Kidney tubule cell (primary cell): ENCODE measurements at regions not wholly inside any gene's neighbourhood (a gene's known extent, or its start where the extent isn't known, plus 50 kb on each side); places are given as distances from the start of the nearest gene placed in this dataset.

Source experiments
- DNase-seq: peaks from one replicate; pipeline ENCODE4 v3.0.0-alpha.2; 2018; ENCODE audit warnings: low spot score

DNA sequence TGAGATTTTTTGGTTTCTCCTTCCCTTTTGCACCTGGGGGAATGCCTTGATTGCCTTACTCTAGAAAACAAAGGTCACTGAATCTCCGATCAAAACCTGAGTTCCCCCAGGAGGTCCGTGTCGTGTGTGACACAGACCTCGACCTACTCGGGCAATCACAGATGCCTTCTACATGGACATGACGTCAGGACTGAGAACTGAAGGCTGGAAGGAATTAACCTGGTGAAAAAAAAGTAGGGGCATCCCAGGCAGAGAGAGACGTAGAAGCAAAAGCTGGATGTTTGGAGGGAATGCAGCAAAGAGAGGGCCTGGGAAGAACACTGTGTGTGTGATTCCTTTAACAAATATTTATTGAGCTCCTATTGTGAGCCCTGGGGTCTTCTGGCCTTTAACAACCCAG lies 178.0 kb downstream of the PRDM2 start:
- DNase-seq: no peak

DNA sequence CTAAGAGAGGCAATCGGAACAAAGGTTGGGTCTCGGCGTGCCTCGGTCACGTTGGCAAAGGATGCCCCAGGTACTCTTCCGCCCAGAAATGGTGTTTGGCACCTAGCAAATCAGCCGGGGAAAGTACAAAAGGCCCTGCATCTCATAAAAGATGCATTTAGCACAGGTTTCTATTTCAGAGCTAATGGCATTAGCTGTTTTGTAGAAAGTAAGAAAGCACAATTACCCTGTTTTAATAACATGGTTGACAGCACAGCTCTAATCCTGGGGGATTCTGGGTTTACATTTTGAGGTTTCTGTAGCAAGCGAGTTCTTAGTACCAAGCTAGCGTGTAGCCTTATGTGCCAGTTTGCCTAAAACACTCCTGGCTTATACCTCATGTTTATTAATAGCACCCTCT lies 178.5 kb downstream of the PRDM2 start:
- no peak for DNase-seq

DNA sequence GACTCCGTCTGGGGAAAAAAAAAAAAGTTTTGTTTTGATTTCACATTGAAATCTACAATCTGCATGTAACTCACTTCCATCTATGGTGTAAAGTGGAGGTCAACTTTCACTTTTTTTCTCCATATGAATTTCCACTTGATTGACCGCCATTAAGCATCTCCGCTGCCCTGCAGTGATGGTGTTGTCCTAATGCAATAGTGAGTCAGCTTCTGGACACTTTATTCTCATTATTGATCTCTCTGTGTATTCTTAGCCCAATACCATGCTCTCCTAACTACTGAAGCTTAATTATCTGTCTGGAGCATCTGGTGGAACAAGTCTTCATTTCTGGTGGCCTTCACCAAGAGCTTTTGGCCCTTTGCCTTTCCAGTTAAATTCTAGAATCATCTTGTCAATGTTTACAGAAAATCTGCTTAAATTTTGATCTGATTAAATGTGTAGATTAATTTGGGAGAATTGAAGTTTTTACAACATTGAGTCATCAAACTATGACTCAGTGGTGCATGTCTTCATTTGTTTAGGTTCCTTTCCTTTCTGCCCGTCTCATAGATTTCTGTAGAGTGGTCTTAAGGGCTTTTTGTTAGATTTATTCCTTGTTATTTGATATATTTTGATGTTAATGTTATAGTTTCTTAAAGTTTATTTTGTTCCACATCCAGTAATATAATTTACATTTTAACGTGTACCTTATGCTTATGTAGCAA lies 181.5 kb downstream of the PRDM2 start:
- no peak for DNase-seq

DNA sequence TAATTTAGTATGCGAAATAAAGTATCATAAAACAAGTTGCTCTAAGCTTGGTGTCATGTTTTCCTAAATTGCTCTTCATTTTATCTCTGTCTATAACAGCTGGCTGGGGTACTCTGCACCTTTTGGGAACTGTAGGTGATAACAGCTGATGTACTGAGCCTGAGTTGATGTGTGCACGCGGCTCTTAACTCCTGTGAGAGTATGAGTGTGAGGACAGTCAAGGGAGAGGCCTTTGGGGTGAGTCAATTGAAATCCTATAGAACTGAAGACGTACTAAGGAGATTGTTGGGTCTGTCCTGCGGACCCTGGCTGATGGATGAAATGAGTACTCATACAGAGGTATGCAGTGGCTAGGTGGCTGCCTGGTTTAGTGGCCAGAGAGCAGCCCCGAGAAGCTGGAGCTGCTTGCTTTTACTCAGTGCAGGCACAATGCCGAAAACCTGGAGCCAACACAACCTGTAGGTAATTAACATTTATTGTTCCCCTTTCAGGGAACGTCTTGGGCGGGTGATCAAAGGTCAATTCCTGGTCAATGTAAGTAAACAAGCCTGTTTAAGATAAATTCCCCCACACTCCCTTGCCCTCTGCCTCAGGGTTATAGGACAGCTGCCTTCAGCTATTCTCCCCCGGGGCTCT lies 188.5 kb downstream of the PRDM2 start:
- no peak for DNase-seq

DNA sequence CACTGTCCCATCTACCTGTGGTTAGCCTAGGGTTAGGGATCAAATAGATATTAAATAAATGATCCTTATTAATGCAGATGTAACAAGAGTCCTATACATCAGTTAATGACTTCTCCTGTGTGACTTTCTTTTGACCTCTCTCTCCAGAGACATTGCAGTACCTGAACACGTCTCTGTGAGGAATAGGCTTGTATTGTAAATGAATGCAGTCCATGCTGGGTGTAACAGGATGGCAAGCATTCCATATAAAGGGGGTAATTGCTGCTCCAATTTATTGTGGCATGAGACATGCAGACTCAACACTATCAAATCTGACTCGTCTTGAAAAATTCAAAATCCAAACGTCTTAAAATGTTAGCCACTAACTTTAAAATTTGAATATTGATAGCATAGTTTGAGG lies 189.5 kb downstream of the PRDM2 start:
- DNase-seq: no peak

DNA sequence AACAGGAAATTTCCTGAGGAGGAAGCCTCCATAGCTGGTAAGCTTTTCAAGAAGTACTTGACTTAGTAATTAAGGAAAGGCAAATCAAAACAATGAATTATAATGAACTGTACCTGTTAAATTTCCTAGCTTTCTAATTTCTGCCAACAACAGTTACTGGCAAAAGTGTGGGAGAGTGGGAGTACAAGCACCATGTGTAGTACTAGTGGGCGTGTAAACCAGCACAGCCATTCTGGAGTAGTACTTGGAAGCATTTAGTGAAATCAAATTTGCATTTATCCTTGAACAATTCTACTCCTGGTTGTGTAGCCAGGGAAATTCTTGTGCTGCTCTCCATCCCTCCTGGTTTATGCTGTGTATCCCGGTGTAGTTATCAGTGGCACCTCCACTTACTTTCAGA lies 190.8 kb downstream of the PRDM2 start:
- DNase-seq: no peak

DNA sequence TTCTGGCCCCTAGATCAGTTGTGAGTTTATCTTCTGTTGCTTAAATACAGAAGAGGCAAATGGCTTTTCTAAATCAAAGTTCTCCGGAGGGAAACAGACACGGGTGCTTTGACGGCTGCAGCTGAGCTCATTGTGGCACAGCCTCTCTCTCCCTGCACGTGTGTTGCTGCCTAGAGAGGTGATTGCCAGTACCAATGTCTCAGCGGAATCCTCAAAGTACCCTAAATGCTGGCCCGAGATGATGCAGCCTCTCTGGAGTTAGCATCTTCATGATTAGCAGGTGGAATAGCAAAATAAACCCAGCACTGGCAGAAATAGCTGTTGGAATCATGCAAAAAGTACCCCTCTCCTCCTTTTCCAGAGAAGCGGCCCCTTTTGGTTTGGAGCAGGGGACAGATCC lies 192.2 kb downstream of the PRDM2 start:
- no peak for DNase-seq

DNA sequence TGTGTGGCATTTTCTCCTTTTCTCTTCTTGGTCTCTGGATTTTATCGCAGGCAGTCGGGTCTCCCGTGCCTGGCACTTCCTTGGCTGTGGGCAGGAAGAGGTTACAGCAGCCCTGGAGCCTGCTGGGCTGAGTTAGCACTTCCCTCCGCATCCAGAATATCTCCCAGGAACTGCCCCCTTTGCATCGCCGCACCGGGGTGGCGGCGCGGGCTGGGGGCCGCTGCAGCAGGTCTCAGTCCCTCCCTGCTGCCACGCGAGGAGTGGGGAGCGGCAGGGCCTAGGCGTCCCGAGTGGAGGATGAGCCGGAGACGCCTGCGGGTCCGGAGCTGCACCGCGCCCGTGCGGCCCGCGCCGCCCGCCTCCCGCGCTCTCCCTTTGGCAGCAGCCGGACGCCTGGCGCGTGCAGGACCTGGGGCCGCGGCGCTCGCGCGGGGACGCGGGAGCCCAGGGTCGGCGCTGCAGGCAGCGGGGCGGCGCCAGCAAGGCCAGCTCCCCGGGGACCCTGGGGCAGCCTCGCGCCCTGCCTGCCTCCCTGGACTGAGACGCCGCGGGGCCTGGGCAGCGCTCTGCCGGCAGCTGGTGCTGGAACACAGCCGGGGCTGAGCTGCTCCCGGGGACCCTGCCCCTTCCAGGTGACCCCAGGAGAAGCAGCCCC lies 192.8 kb downstream of the PRDM2 start:
- DNase-seq: no peak

DNA sequence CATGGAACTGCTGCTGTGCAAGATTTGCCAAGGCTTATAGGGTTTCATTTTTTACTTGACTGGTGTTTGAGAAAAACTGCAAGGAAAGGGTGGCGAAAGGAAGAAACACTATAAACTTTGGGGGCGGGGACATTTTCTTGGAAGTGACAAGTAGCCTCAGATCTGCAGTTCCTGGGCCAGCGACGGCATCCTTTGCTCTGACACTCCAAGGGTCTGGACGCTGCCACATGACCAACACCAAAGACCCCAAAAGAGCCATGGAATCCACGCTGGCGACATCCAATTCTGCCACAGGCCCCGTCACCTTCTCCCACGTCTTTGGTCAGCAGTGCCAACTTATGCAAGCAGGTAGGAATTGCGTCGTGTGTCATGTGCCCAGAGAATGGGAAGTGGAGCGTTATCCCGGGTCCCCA lies 193.4 kb downstream of the PRDM2 start:
- DNase-seq: no peak

DNA sequence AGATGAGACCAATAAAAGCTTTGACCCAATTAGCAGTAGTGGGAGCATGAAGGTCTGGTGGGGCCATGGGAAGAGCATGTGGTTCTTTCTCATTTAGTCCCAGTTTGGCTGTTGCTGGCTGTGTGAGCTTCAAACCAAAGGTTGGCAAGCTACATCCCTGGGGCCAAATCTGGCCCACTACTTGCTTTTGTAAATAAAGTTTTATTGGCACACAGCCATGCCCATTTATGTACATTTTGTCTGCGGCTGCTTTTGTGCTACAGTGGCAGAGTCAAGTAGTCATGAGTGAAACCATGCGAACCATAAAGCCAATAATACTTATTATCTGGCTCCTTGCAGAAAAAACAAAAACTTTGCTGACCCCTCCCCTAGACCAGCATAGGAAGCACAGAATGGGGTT lies 196.9 kb downstream of the PRDM2 start:
- DNase-seq: no peak

DNA sequence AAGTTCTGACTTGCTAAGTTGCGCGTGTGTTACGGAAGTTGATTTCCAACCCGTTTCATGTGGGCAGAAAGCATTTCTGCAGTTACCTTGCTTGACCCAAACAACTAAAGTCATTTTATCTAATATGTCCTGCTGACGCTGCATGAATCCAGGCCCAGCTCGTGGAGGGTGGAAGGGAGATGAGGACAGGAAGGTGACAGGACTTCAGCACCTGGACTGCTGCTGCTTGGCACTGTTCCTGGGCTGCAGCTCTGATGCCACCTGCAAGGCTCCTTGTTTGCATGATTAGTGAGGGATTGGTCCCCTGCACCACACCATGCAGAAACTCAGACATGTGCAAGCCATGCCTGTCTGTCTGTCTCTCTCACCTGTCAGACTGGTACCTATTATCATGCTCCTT lies 198.4 kb downstream of the PRDM2 start:
- no peak for DNase-seq

DNA sequence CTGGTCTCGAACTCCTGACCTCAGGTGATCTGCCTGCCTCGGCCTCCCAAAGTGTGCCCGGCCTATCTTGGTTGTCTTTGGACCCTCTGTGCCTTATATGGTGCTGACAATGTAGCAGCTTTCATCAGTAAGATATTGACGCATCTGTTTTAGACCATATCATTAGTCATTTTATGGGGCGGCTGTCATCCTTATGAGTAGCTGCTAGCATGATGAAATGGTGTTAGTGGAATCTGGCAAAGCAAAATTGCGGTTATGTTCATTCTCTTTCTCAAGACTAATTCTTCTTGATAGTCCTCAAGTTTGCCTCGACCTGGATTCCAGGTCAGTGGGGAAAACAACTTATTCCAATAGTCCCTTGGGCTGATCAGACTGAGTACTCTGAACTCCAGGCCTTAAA lies 199.9 kb downstream of the PRDM2 start:
- no peak for DNase-seq

DNA sequence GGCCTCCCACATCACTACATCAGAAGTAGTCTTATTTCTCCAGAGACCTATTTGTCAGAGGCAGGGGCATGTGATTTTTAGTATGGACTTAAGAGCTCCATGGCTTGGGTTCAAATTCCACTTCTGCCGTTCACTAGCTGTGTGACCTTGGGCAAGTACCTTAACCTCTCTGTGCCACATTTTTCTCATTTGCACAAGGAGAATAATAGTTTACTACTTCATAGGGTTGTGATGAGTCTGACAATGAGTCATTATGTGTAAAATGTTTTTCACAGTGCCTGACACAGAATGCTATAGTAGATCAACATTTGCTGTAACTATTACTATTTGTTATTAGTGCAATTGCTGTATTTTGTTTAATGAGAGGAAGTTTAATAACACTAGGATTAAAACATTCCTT lies 200.6 kb downstream of the PRDM2 start:
- no peak for DNase-seq

DNA sequence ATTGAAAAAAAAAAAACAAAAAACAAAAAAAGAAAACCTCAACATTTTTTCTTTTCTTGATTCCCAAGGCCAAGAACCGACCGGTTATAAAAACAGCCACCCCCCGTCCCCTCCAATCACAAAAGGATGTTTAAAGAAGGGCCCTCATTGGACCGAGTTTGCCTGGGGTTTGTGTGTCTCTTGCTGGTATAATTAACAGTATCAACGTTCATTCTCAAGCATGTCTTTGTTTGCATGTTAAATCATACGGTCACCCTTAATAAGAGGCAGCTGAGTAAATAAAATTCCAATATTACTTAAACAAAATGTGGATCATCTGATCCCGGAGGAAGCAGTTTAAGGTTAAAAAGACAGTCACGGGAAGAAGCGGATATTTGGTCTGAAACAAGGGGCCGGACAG lies 201.1 kb downstream of the PRDM2 start:
- no peak for DNase-seq

DNA sequence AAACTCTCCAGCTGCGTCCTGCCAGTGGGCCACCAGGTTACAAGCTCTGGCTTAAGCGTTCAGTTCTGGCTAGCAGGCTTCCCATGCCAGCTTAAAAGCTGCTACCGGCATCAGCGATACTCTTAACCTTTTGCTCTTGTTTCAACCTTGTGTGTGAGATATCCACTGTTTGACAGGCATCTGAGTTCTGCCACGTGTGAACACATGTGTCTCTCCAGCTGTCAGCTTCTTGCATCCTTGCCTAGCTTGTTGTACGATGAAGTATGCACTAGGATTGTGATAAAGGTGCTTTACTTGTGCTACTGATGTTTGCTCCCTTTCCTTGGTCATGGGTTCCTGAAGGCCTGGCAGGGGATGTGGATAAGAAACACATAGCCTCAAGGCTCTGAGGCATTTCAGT lies 201.6 kb downstream of the PRDM2 start:
- DNase-seq: no peak

DNA sequence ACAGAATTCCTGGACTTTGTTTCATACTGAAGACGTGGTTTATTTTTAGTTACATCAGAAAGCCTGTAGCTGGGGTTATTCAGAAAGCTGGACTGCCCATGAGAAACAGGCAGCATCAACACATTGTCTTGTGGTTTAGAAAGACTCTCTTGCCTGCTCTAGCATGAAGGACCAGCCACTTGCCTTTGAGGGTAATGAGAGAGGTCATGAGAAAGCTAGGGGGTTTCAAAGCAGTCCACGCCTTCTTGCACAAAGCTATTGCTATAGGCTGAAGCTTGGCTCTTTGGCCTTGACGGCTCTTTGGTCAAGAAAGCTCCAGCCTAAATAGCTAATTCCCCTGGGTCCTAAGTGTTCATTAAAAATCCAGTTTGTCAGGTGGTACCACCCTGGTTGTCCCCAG lies 208.1 kb downstream of the PRDM2 start:
- DNase-seq: no peak

DNA sequence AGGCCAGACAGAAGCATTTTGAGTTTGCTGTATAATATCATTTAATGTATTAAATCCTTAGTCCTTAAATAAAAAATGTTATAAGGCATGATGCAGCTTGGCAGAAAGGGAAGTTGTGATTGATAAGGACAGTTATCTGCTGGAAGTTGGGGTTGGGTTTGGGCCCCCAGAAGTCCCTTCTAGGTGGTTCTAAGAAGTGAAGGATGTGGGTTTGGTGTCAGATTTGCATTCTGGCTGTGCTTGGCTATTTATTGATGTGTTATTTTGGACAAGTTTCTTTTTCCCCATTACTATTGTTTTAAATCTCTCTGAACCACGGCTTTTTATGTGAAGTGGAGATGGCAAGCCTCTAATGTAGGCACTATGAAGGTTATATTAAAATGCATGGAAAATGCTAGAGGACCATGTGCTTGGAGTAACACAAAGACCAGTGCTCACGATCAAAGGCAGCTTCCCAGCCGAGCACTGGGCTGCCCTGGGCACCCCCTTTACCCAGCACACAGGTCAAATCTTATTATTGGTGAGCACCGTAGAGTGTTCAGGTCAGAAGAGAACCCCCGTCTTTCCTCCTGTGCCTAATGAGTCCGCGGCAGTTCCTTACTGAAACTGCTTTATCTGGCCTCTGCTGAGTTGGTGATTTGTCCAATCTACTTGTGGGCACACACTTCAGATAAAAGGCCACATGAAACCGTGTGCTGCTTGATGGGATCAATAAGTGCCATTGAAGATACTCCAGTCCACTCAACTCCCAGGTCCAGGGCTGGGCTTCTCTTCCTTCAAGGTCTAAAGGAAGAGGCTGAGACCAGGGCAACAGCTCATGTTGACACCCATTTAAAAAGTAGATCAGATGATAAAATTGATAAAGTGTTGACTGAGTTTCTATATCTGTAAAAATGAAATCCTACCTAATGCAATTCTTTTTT lies 212.0 kb downstream of the PRDM2 start:
- no peak for DNase-seq

DNA sequence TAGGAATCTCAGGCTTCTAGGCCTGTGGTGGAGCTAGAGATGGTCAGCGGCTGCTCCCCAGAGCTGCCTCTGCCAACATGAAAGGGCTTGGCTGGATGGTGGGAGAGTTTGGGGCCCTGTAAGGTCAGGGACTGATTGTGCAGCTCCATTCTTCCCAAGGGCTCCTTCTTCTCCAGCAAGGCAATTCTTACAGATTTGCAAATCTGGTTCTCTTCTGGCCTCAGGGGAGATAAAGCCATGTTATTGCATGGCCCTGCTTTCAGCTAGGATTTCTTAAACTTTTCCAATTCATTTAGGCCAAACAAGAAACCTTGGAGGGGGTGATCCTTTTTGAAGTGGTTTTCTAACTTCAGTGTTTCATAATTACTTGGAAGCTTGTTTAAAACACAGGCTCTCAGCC lies 213.4 kb downstream of the PRDM2 start:
- DNase-seq: no peak

DNA sequence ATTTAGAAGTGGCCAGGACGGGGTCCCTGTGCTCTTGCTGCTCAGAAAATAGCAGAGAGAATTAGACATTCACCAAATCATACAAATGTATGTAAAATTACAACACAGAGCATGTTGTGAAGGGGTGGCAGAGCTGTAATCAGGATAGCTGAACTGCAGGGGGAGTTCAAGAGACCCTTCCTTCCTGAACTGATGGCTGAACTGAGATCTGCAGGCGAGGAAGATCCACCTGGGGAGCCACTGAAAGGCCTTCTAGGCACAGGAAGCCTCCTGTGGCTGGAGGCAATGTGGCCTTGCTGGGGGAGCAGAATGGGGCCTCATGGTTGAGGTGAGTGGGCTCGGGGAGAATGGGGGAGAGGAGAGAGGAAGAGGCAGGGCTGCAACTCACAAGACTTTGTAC lies 216.5 kb downstream of the PRDM2 start:
- no peak for DNase-seq

DNA sequence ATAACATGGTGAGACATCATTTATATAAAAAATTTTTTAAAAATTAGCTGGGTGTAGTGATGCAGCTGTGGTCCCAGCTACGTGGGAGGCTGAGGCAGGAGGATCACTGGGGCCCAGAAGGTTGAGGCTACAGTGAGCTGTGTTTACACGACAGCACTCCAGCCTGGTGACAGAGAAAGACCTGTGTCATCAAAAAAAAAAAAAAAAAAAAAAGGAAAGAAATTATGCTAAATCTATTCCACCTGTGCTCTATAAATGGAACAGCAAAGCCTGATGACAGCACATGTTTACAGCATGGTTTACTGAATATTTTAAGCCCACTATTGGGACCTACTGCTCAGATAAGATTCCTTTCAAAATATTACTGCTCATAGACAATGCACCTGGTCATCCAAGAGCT lies 217.6 kb downstream of the PRDM2 start:
- no peak for DNase-seq

DNA sequence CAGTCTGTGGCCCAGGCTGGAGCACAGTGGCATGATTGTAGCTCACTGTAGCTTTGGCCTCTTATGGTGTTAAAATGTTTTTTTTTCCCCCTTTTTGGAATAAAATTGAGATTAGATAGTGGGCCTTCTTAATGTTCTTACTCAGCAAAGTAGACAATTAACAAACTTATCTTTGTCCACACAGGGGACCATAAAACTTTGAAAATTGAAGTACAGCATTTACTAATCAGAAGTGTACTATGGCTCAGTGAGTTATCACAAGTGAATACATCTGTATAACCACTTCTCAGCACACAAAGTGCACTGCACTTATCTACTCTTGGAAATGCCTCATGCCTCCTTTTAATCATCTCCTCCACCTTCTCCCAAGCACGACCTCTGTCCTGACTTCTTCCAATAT lies 218.9 kb downstream of the PRDM2 start:
- DNase-seq: no peak

DNA sequence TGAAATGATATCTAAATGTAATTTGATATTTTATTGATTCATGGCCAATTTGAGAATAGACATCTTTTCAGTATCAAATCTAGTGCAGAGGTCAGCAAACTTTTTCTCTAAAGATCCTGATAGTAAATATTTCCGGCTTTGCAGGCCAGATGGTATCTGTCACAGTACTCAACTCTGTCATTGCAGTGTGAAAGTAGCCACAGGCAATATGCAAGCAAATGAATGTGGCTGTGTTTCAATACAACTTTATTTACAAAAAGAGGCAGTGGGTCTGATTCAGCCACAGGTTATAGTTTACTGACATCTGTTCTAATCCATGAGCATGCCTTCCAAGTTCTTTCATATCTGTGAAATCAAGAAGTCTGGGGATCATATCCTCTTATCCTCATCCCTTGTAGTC lies 221.2 kb downstream of the PRDM2 start:
- no peak for DNase-seq
